Epidermal melanocyte (primary cell): ENCODE measurements at regions not wholly inside any gene's neighbourhood (a gene's known extent, or its start where the extent isn't known, plus 50 kb on each side); places are given as distances from the start of the nearest gene placed in this dataset.

ENCODE experiments used
- DNase-seq: peaks from one replicate; pipeline ENCODE4 v3.0.0; 2011; ENCODE audit warnings: low spot score; ENCODE audit not compliant: insufficient read length

GRCh38 chr10:128608791-128609190 is 482.6 kb upstream of the MKI67 start:
- no peak for DNase-seq

- DNase-seq, result no peak
Measured at GRCh38 chr10:128609460-128609859, 483.2 kb upstream of the MKI67 start.

- DNase-seq, result no peak
Measured at GRCh38 chr10:128610113-128610512, 483.9 kb upstream of the MKI67 start.

- DNase-seq, result no peak
Measured at GRCh38 chr10:128612195-128612594, 486.0 kb upstream of the MKI67 start.

- DNase-seq, result no peak
Measured at GRCh38 chr10:128612631-128613030, 486.4 kb upstream of the MKI67 start.

GRCh38 chr10:128614016-128614605 is 487.9 kb upstream of the MKI67 start:
- DNase-seq, result no peak

GRCh38 chr10:128614802-128615553 is 488.8 kb upstream of the MKI67 start:
- no peak for DNase-seq

GRCh38 chr10:128617532-128617931 is 491.3 kb upstream of the MKI67 start:
- no peak for DNase-seq

GRCh38 chr10:128622706-128623105 is 496.5 kb upstream of the MKI67 start:
- no peak for DNase-seq

- DNase-seq, result no peak
Measured at GRCh38 chr10:128623776-128624175, 497.6 kb upstream of the MKI67 start.

GRCh38 chr10:128624656-128625530 is 498.7 kb upstream of the MKI67 start:
- DNase-seq, result no peak

GRCh38 chr10:128625926-128626325 is 499.7 kb upstream of the MKI67 start:
- no peak for DNase-seq

- DNase-seq, result no peak
Measured at GRCh38 chr10:128626397-128627000, 500.3 kb upstream of the MKI67 start.

GRCh38 chr10:128627811-128628210 is 501.6 kb upstream of the MKI67 start:
- DNase-seq, result no peak

- DNase-seq, result no peak
Measured at GRCh38 chr10:128628252-128628651, 502.0 kb upstream of the MKI67 start.

- DNase-seq, result no peak
Measured at GRCh38 chr10:128629111-128630096, 503.2 kb upstream of the MKI67 start.

GRCh38 chr10:128630787-128631252 is 504.6 kb upstream of the MKI67 start:
- DNase-seq, result no peak

- DNase-seq, result no peak
Measured at GRCh38 chr10:128631801-128632241, 505.6 kb upstream of the MKI67 start.

GRCh38 chr10:128632694-128633093 is 506.5 kb upstream of the MKI67 start:
- no peak for DNase-seq

- DNase-seq, result no peak
Measured at GRCh38 chr10:128633864-128634540, 507.8 kb upstream of the MKI67 start.
